ENCODE measurements at regions not wholly inside any gene's neighbourhood (a gene's known extent, or its start where the extent isn't known, plus 50 kb on each side); places are given as distances from the start of the nearest gene placed in this dataset.
"Not testable (repeated sequence)": the region's sequence is repeated elsewhere in the genome, so short reads cannot be mapped to it uniquely, and the experiment has no call there.

- DNase-seq (ENCODE audit: low spot score), result no peak
Measured at GRCh38 chr3:140870351-140870750, 71.3 kb upstream of the SLC25A36 start.

GRCh38 chr3:140871022-140871421 lies 70.6 kb upstream of the SLC25A36 start:
- no peak for DNase-seq (ENCODE audit: low spot score)

- DNase-seq (ENCODE audit: low spot score), result not testable (repeated sequence)
Measured at GRCh38 chr3:140872165-140872564, 69.5 kb upstream of the SLC25A36 start.

GRCh38 chr3:140883428-140884040 lies 58.1 kb upstream of the SLC25A36 start:
- DNase-seq (ENCODE audit: low spot score), result no peak

GRCh38 chr3:140885697-140886096 lies 55.9 kb upstream of the SLC25A36 start:
- DNase-seq (ENCODE audit: low spot score), result not testable (repeated sequence)
